GM23248 (cell line): ENCODE measurements at regions not wholly inside any gene's neighbourhood (a gene's known extent, or its start where the extent isn't known, plus 50 kb on each side); places are given as distances from the start of the nearest gene placed in this dataset.

Experiments used
- EZH2 ChIP-seq: fragments of 200-600 bp; sonication (generic); IDR thresholded peaks from 2 replicates; pipeline ENCODE4 v1.6.1; 2018; ENCODE audit warnings: antibody characterized with exemption, mild to moderate bottlenecking; ENCODE audit not compliant: insufficient read depth, poor library complexity, severe bottlenecking
- EZH2phosphoT487 ChIP-seq: fragments of 200-600 bp; sonication (generic); IDR thresholded peaks from 2 replicates; pipeline ENCODE4 v1.6.1; 2018; ENCODE audit warnings: antibody characterized with exemption, moderate library complexity, mild to moderate bottlenecking, low read depth; ENCODE audit not compliant: insufficient read depth

- TF ChIP-seq EZH2 (no peak), EZH2phosphoT487 (no peak)
Measured at GRCh38 chr1:30376054-30376697, 347.2 kb downstream of the MATN1 start.
